Loucy (cell line): ENCODE measurements at regions not wholly inside any gene's neighbourhood (a gene's known extent, or its start where the extent isn't known, plus 50 kb on each side); places are given as distances from the start of the nearest gene placed in this dataset.

Source experiments
- EZH2phosphoT487 ChIP-seq: fragments of 200-600 bp; IDR thresholded peaks from 2 replicates; pipeline ENCODE4 v1.6.1; 2018; ENCODE audit warnings: antibody characterized with exemption, mild to moderate bottlenecking, moderate library complexity, borderline replicate concordance
- TF ChIP-seq, protein P1 (sequence below): fragments of 200-600 bp; sonication (generic); conservative IDR thresholded peaks from 2 replicates; pipeline ENCODE4 v1.5.1; 2014; ENCODE audit warnings: mild to moderate bottlenecking, antibody characterized with exemption, low read length

DNA sequence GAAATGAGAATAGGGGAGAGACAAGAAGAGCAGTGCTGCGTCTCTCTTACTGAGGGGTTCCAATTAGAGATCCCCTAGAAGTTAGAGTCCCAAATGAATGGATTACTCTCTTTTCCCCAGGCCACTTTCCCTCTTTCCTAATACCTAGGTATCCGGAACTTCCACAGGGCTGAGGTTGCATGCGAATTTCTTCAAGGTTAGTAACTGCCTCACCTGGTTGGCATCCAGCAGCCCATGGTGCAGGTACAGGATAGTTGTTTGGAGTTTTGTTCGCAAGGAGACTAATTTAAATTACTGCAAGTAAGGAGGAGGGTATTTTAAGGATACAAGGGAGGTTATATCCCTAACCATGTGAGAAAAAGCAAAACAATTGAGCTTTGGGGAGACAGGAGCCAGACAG, 52.4 kb upstream of the JAK2 start:
- TF ChIP-seq, protein P1, sequence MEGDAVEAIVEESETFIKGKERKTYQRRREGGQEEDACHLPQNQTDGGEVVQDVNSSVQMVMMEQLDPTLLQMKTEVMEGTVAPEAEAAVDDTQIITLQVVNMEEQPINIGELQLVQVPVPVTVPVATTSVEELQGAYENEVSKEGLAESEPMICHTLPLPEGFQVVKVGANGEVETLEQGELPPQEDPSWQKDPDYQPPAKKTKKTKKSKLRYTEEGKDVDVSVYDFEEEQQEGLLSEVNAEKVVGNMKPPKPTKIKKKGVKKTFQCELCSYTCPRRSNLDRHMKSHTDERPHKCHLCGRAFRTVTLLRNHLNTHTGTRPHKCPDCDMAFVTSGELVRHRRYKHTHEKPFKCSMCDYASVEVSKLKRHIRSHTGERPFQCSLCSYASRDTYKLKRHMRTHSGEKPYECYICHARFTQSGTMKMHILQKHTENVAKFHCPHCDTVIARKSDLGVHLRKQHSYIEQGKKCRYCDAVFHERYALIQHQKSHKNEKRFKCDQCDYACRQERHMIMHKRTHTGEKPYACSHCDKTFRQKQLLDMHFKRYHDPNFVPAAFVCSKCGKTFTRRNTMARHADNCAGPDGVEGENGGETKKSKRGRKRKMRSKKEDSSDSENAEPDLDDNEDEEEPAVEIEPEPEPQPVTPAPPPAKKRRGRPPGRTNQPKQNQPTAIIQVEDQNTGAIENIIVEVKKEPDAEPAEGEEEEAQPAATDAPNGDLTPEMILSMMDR, result no peak
- TF ChIP-seq EZH2phosphoT487, result no peak
